Bronchial epithelial cell (primary cell): ENCODE measurements at regions not wholly inside any gene's neighbourhood (a gene's known extent, or its start where the extent isn't known, plus 50 kb on each side); places are given as distances from the start of the nearest gene placed in this dataset.

ENCODE experiments used
- DNase-seq: peaks from one replicate; pipeline ENCODE4 v3.0.0-alpha.2; 2010; ENCODE audit warnings: low read depth
- FAIRE-seq: peaks from 2 replicates; lab custom pipeline; 2011; peaks lifted over from hg19 to GRCh38; lab: Jason Lieb, UNC
- H3K27me3 ChIP-seq: 2 replicates; pipeline ENCODE4 v1.5.1; 2011; ENCODE audit warnings: low read length; ENCODE audit not compliant: control insufficient read depth, insufficient read depth
- H3K36me3 ChIP-seq: 2 replicates; pipeline ENCODE4 v1.5.1; 2011; ENCODE audit warnings: low read length; ENCODE audit not compliant: control insufficient read depth, insufficient read depth
- H3K4me3 ChIP-seq: 2 replicates; pipeline ENCODE4 v1.5.1; 2011; ENCODE audit warnings: mild to moderate bottlenecking, low read depth, low read length, control low read depth
- CTCF ChIP-seq: IDR thresholded peaks from 2 replicates; pipeline ENCODE4 v1.5.1; 2011; ENCODE audit warnings: mild to moderate bottlenecking, moderate library complexity, low read length, control low read depth, inconsistent platforms; ENCODE audit not compliant: insufficient read depth, severe bottlenecking

- DNase-seq (no peak), FAIRE-seq (no peak)
- Histone ChIP-seq H3K27me3 (no peaks in the 10 kb centered on the region), H3K36me3 (no peaks in the 10 kb centered on the region), H3K4me3 (no peak overlapping the region)
- TF ChIP-seq CTCF: no peak
Observed at GRCh38 chr12:127570793-127571360, 696.1 kb upstream of the TMEM132C start.

GRCh38 chr12:127571578-127571977, 695.4 kb upstream of the TMEM132C start:
- DNase-seq (no peak), FAIRE-seq (no peak)
- Histone ChIP-seq H3K4me3 (no peak overlapping the region), H3K27me3 (no peaks in the 10 kb centered on the region), H3K36me3 (no peaks in the 10 kb centered on the region)
- TF ChIP-seq CTCF: no peak

GRCh38 chr12:127579446-127579845, 687.5 kb upstream of the TMEM132C start:
- TF ChIP-seq CTCF: no peak

GRCh38 chr12:127582074-127582473, 684.9 kb upstream of the TMEM132C start:
- Histone ChIP-seq H3K36me3 (no peaks in the 10 kb centered on the region), H3K4me3 (no peak overlapping the region), H3K27me3 (no peaks in the 10 kb centered on the region)
- FAIRE-seq (no peak), DNase-seq (no peak)
- no peak for TF ChIP-seq CTCF

More at GRCh38 chr12:127579446-127579845, 687.5 kb upstream of the TMEM132C start:
- no peaks in the 10 kb centered on the region for H3K27me3 ChIP-seq
- DNase-seq: no peak
- H3K4me3 ChIP-seq: no peak overlapping the region
- no peak for FAIRE-seq
- no peaks in the 10 kb centered on the region for H3K36me3 ChIP-seq

GRCh38 chr12:127583041-127583440, 683.9 kb upstream of the TMEM132C start:
- FAIRE-seq (no peak), DNase-seq (no peak)
- no peaks in the 10 kb centered on the region for H3K36me3 ChIP-seq
- H3K27me3 ChIP-seq: no peaks in the 10 kb centered on the region
- no peak for TF ChIP-seq CTCF
- H3K4me3 ChIP-seq: no peak overlapping the region

- Histone ChIP-seq H3K4me3 (no peak overlapping the region), H3K27me3 (no peaks in the 10 kb centered on the region), H3K36me3 (no peaks in the 10 kb centered on the region)
- DNase-seq: no peak
- no peak for TF ChIP-seq CTCF
- FAIRE-seq: no peak
Observed at GRCh38 chr12:127588249-127588648, 678.7 kb upstream of the TMEM132C start.
